Retinal pigment epithelial cell (primary cell): ENCODE measurements at regions not wholly inside any gene's neighbourhood (a gene's known extent, or its start where the extent isn't known, plus 50 kb on each side); places are given as distances from the start of the nearest gene placed in this dataset.

Source experiments
- DNase-seq: peaks from one replicate; pipeline ENCODE4 v3.0.0-alpha.2; 2010; ENCODE audit warnings: low read depth
- H3K4me3 ChIP-seq: 2 replicates; pipeline ENCODE4 v1.5.1; 2011; ENCODE audit warnings: mild to moderate bottlenecking, low read length, control low read depth, moderate library complexity
- CTCF ChIP-seq: conservative IDR thresholded peaks from 2 replicates; pipeline ENCODE4 v1.5.1; 2011; ENCODE audit warnings: low read depth, low read length, control low read depth, inconsistent platforms

GRCh38 chr5:68080282-68081050, 135.1 kb upstream of the PIK3R1 start:
- TF ChIP-seq CTCF = no peak
- no peak for DNase-seq
- no peak overlapping the region for H3K4me3 ChIP-seq

GRCh38 chr5:68077349-68077894, 138.1 kb upstream of the PIK3R1 start:
- DNase-seq = no peak
- no peak overlapping the region for H3K4me3 ChIP-seq
- TF ChIP-seq CTCF = no peak

GRCh38 chr5:68074633-68075032, 140.9 kb upstream of the PIK3R1 start:
- TF ChIP-seq CTCF = no peak
- no peak overlapping the region for H3K4me3 ChIP-seq
- no peak for DNase-seq

GRCh38 chr5:68074048-68074632, 141.4 kb upstream of the PIK3R1 start:
- DNase-seq = no peak
- no peak for TF ChIP-seq CTCF
- H3K4me3 ChIP-seq = no peak overlapping the region

- no peak for TF ChIP-seq CTCF
- no peak for DNase-seq
- H3K4me3 ChIP-seq = no peak overlapping the region
Observed at GRCh38 chr5:68071736-68072135, 143.8 kb upstream of the PIK3R1 start.

GRCh38 chr5:68071282-68071632, 144.3 kb upstream of the PIK3R1 start:
- no peak for TF ChIP-seq CTCF
- H3K4me3 ChIP-seq = no peak overlapping the region
- no peak for DNase-seq

- TF ChIP-seq CTCF = no peak
- no peak for DNase-seq
- no peak overlapping the region for H3K4me3 ChIP-seq
Observed at GRCh38 chr5:68070591-68071281, 144.8 kb upstream of the PIK3R1 start.
